ENCODE measurements at regions not wholly inside any gene's neighbourhood (a gene's known extent, or its start where the extent isn't known, plus 50 kb on each side); places are given as distances from the start of the nearest gene placed in this dataset.

DNA sequence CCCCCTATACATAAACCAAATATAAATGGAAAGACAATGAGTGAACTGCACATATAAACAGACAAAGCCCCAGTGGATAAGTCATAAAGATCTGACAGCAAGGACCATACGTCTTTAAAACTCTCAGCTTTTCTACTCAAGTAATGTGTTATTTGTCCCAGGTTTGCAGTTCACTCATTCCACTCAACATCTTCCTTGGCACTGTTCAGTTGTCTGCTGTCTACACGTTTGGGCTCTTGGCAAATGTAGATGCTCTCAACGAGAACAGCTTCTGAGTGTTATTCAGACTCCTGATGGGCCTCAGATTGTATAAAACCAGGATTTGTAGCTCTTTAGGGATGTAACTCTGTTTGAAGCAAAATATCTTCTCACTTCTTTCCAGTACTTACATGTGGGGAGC is 198.2 kb upstream of the SEMA6A start:
- no peak for TF ChIP-seq EZH2 (IDR thresholded peaks at IDR 0.05)
- TF ChIP-seq, protein P1, sequence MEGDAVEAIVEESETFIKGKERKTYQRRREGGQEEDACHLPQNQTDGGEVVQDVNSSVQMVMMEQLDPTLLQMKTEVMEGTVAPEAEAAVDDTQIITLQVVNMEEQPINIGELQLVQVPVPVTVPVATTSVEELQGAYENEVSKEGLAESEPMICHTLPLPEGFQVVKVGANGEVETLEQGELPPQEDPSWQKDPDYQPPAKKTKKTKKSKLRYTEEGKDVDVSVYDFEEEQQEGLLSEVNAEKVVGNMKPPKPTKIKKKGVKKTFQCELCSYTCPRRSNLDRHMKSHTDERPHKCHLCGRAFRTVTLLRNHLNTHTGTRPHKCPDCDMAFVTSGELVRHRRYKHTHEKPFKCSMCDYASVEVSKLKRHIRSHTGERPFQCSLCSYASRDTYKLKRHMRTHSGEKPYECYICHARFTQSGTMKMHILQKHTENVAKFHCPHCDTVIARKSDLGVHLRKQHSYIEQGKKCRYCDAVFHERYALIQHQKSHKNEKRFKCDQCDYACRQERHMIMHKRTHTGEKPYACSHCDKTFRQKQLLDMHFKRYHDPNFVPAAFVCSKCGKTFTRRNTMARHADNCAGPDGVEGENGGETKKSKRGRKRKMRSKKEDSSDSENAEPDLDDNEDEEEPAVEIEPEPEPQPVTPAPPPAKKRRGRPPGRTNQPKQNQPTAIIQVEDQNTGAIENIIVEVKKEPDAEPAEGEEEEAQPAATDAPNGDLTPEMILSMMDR (IDR thresholded peaks at IDR 0.05) = no peak

Data from neural progenitor cell (in vitro differentiated cells).